ENCODE measurements at regions not wholly inside any gene's neighbourhood (a gene's known extent, or its start where the extent isn't known, plus 50 kb on each side); places are given as distances from the start of the nearest gene placed in this dataset.

DNA sequence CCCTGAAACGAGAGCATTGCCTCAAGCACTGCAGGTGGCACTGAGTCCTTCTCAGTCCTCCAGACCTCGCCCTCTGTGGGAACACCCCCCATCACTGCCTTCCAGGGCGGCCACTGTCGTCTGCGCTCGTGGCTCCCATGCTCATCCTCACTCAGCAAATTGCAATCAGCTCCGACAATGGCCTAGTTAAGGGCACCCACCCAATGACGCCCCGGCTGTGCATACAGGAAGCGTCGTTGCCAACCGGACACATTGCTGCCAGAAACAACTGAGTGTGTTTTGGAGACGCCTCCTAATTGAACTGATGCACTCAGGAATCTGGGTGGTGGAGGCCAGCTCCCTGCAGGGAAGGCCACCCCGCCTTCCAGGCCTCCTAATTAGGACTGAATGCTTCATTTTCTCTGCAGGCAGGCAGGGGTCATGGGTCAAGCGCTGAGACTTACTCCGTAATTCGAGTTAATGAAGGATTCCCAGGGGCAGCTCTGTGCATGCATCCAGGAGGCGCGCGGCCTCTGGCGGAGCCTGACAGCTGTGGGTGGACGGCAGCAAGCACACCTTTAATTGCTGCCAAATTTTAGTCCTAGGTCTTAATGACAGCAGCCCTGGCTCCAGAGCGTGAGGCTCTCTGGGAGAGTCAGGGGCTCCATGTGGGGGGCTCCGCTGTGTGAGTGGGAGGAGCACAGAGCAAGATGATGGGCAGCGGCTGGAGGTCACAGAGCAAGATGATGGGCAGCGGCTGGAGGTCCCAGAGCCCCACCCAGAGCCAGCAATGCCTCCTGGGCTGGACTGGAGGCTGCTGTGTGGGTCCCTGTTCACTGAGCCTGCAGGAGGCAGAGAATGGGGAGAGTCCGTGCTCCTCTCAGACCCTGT is 199.0 kb downstream of the BRD1 start:
- no peaks in the 10 kb centered on the region for H3K27me3 ChIP-seq
- 58 to 65% (median 64%) methylated on average over 19 to 27 of the region's 27 CpGs for WGBS, 4 donors
- intact Hi-C loops (cut with DNase I): no loop called here
- H3K4me3 ChIP-seq: no peak overlapping the region
- H3K4me1 ChIP-seq (replicated peaks in 1 of 2): no peaks in the 10 kb centered on the region
- H3K9me3 ChIP-seq (replicated peaks in 1 of 3): no peaks in the 10 kb centered on the region
- DNase-seq: no peak
- H3K27ac ChIP-seq: no peak overlapping the region
- TF ChIP-seq, protein P1, sequence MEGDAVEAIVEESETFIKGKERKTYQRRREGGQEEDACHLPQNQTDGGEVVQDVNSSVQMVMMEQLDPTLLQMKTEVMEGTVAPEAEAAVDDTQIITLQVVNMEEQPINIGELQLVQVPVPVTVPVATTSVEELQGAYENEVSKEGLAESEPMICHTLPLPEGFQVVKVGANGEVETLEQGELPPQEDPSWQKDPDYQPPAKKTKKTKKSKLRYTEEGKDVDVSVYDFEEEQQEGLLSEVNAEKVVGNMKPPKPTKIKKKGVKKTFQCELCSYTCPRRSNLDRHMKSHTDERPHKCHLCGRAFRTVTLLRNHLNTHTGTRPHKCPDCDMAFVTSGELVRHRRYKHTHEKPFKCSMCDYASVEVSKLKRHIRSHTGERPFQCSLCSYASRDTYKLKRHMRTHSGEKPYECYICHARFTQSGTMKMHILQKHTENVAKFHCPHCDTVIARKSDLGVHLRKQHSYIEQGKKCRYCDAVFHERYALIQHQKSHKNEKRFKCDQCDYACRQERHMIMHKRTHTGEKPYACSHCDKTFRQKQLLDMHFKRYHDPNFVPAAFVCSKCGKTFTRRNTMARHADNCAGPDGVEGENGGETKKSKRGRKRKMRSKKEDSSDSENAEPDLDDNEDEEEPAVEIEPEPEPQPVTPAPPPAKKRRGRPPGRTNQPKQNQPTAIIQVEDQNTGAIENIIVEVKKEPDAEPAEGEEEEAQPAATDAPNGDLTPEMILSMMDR (IDR thresholded peaks at IDR 0.05): no peak
- no peak for TF ChIP-seq POLR2A (IDR thresholded peaks at IDR 0.05)
- no peaks in the 10 kb centered on the region for H3K36me3 ChIP-seq (replicated peaks in 1 of 2)

DNA sequence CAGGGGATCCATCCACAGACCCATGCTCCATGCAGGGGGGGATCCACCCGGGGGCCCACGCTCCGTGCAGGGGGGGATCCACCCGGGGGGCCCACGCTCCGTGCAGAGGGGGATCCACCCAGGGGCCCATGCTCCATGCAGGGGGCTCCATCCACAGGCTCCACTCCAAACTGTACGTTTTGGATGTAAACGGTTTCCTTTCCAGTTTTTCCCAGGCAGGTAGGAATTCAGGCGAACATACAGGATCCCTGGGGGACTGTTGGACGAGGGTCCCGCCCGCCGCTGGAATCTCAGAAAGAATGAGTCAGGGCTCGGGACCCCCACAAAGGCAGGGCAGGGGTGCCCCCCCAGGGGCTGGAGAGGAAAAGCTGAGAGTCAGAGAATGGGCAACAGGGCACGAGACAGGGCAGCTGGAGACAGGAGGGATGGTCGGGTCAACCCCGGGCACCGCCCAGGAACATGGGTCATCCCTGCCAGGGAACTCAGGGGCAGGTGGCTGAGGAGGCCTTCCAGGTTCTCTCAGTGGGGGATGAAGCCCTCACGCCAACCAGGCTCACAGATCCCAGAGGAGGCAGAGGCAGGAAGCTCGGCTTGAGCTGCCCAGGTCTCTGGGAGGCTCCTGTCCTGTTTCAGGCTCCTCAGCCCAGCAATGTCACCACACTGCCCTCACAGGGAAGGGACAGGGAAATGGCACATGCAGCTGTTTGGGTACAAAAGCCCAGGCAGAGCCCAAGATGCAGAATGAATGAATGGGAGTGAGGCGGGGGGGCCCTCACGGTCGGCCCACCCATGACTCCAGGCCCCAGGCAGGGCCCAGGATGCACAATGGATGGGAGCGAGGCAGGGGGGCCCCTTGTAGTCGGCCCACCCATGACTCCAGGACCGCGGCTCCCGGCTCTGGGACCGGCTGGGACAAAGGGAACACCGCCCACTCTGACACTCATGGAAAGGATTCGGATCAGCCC is 200.2 kb downstream of the BRD1 start:
- WGBS, 4 donors: 74 to 81% (median 78%) methylated on average over 13 to 31 of the region's 31 CpGs
- intact Hi-C loops (cut with DNase I): no loop called here
- no peaks in the 10 kb centered on the region for H3K4me1 ChIP-seq (replicated peaks in 1 of 2)
- TF ChIP-seq, protein P1 (IDR thresholded peaks at IDR 0.05): no peak
- no peak for TF ChIP-seq POLR2A (IDR thresholded peaks at IDR 0.05)
- no peaks in the 10 kb centered on the region for H3K27me3 ChIP-seq
- no peaks in the 10 kb centered on the region for H3K36me3 ChIP-seq (replicated peaks in 1 of 2)
- DNase-seq: no peak
- no peaks in the 10 kb centered on the region for H3K9me3 ChIP-seq (replicated peaks in 1 of 3)
- no peak overlapping the region for H3K27ac ChIP-seq
- H3K4me3 ChIP-seq: no peak overlapping the region

DNA sequence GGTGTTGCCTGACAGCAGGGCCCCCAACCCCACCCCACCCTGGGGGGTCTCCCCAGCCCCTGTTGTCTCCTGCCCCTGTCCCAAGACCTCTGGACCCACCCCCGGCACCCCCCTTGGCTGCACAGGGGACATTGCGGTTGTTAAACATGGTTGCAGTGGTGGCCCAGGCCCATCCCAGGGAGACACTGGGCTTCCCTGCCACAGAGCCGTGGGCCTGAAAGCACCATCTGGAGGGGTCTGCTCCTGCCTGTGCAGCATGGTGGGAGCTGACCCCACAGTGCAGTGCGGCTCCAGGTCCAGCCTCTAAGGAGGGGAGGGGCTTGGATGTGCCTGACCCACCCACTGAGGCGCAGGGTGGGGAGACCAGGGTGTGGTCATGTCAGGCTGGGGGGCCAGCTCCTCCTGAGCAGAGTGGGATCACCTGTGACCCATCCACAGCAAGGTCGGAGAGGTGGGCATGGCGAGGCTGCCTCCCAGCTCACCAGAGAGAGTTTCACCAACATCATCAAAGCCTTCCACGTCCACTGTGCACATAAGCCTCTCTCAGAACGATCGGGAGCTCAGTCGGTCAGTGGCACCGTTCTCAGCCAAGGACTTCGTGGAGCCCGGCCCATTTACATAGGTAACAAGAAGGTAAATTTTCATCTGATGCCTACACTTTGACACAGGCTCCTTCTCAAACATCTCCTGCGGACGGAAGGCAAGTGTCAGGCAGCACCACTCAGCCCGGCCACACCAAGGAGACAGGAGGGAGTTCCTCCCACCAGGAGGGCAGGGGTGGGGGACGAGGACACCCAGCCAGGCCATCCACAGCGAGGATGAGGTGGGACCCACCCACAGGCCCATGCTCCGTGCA is 201.1 kb downstream of the BRD1 start:
- Histone ChIP-seq H3K9me3 (replicated peaks in 1 of 3) (no peaks in the 10 kb centered on the region), H3K4me3 (no peak overlapping the region), H3K4me1 (replicated peaks in 1 of 2) (no peaks in the 10 kb centered on the region), H3K27ac (no peak overlapping the region), H3K36me3 (replicated peaks in 1 of 2) (no peaks in the 10 kb centered on the region), H3K27me3 (peaks cover under 1% of the 10 kb centered on the region)
- intact Hi-C loops (cut with DNase I): no loop called here
- TF ChIP-seq, protein P1 (IDR thresholded peaks at IDR 0.05): no peak
- no peak for TF ChIP-seq POLR2A (IDR thresholded peaks at IDR 0.05)
- WGBS, 4 donors: 75 to 87% (median 78%) methylated on average over 9 to 20 of the region's 20 CpGs
- DNase-seq: no peak

All from adrenal gland (tissue), 9 donors.